RWPE2 (cell line): ENCODE measurements at regions not wholly inside any gene's neighbourhood (a gene's known extent, or its start where the extent isn't known, plus 50 kb on each side); places are given as distances from the start of the nearest gene placed in this dataset.
A peak's percentile ranks its signal among the peaks of the same experiment; 100 is the strongest.

Experiments used
- ATAC-seq: fragments of 200-7000 bp; cut with Tn5 transposase; 3 replicates; pipeline ENCODE4 v1.9.1; 2021; ENCODE audit warnings: low read depth
- DNase-seq: peaks from one replicate; pipeline ENCODE4 v3.0.0-alpha.2; 2020; ENCODE audit warnings: low spot score
- H3K27ac ChIP-seq: fragments of 450-650 bp; 2 replicates; pipeline ENCODE4 v1.5.1; 2017; ENCODE audit warnings: mild to moderate bottlenecking; ENCODE audit not compliant: poor library complexity, severe bottlenecking
- H3K27me3 ChIP-seq: fragments of 250-450 bp; sonication (Bioruptor Pico); 2 replicates; pipeline ENCODE4 v1.5.1; 2021; ENCODE audit warnings: mild to moderate bottlenecking, moderate library complexity; ENCODE audit not compliant: insufficient read depth, poor library complexity, severe bottlenecking
- H3K36me3 ChIP-seq: fragments of 250-450 bp; sonication (Bioruptor Pico); 2 replicates; pipeline ENCODE4 v1.5.1; 2020; ENCODE audit warnings: low read depth, mild to moderate bottlenecking, moderate library complexity
- H3K4me1 ChIP-seq: fragments of 250-450 bp; sonication (Bioruptor Pico); 2 replicates; pipeline ENCODE4 v1.5.1; 2021; ENCODE audit warnings: mild to moderate bottlenecking, moderate library complexity; ENCODE audit not compliant: insufficient read depth, poor library complexity, severe bottlenecking
- H3K4me3 ChIP-seq: fragments of 250-450 bp; sonication (Bioruptor Pico); 2 replicates; pipeline ENCODE4 v1.5.1; 2021; ENCODE audit warnings: mild to moderate bottlenecking, moderate library complexity; ENCODE audit not compliant: severe bottlenecking
- H3K9me3 ChIP-seq: fragments of 250-450 bp; sonication (Bioruptor Pico); 2 replicates; pipeline ENCODE4 v1.5.1; 2021; ENCODE audit warnings: mild to moderate bottlenecking, moderate library complexity; ENCODE audit not compliant: severe bottlenecking
- TF ChIP-seq, protein P1 (sequence below): fragments of 450-650 bp; IDR thresholded peaks from one replicate; pipeline ENCODE4 v1.5.1; 2017; ENCODE audit warnings: mild to moderate bottlenecking, moderate library complexity; ENCODE audit not compliant: poor library complexity, severe bottlenecking

DNA sequence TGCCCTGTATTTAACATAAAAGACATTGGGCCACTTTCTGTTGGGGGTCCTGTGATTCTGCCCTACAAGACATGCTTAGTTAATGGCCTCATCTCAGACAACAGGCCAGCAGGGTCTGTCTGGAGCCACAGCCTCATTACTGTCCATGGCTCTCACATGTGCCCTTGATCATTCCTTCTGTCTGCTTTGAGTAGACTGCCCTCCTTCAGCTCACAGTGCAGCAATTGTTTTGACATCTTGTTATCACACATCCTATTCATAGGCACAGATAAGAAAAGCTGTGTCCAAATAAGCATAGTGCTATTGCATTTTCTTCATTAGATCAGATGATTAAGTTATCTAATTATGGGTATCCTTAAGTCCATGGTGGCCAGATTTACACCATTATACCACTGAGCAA lies 127.9 kb downstream of the KCTD12 start:
- Histone ChIP-seq H3K4me1 (peaks cover 4% of the 10 kb centered on the region), H3K27ac (no peak overlapping the region), H3K27me3 (no peaks in the 10 kb centered on the region), H3K9me3 (no peaks in the 10 kb centered on the region), H3K36me3 (no peaks in the 10 kb centered on the region), H3K4me3 (no peak overlapping the region)
- DNase-seq (no peak), ATAC-seq (no peak)
- TF ChIP-seq, protein P1, sequence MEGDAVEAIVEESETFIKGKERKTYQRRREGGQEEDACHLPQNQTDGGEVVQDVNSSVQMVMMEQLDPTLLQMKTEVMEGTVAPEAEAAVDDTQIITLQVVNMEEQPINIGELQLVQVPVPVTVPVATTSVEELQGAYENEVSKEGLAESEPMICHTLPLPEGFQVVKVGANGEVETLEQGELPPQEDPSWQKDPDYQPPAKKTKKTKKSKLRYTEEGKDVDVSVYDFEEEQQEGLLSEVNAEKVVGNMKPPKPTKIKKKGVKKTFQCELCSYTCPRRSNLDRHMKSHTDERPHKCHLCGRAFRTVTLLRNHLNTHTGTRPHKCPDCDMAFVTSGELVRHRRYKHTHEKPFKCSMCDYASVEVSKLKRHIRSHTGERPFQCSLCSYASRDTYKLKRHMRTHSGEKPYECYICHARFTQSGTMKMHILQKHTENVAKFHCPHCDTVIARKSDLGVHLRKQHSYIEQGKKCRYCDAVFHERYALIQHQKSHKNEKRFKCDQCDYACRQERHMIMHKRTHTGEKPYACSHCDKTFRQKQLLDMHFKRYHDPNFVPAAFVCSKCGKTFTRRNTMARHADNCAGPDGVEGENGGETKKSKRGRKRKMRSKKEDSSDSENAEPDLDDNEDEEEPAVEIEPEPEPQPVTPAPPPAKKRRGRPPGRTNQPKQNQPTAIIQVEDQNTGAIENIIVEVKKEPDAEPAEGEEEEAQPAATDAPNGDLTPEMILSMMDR: no peak

DNA sequence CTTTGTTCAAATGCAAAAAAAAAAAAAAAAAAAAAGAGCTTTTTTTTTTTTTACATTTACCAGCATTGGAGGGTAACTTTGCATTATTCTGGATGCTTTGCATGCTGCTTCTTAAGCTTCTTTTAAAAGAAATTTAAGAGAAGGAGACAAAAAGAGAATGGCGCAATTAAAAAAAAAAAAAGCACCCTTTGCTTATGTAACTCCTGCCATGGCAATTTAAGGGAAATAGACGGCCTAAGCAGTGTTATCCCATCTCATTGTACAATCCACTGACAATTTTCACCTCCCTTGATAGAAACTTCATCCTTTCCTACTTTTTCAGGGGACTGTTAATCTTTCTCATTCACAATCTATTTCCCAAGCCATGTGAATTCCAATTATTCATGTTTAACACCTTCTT lies 129.8 kb downstream of the KCTD12 start:
- DNase-seq (no peak), ATAC-seq (no peak)
- Histone ChIP-seq H3K27ac (no peak overlapping the region), H3K36me3 (no peaks in the 10 kb centered on the region), H3K27me3 (no peaks in the 10 kb centered on the region), H3K9me3 (no peaks in the 10 kb centered on the region), H3K4me1 (peaks cover 4% of the 10 kb centered on the region), H3K4me3 (no peak overlapping the region)
- TF ChIP-seq, protein P1: no peak

DNA sequence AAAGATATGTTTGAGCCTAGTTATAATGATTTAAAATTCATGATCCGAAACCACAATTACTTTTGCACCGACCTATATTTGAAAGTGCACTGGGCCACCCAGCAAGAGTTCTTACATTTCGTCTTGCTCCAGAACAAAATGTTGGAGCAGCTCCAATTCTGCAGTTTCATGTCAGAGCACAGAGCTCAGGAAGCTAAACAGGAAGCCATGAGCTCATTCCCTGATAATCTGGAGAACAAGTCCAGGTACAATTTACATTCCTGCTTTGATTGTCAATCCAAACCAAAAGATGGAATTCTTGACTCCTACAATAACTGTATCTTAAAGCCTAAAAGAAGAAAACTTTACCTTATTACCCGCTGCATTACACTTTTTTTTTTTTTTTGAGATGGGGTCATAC lies 131.8 kb downstream of the KCTD12 start:
- Histone ChIP-seq H3K4me1 (peaks cover 4% of the 10 kb centered on the region), H3K4me3 (no peak overlapping the region), H3K9me3 (no peaks in the 10 kb centered on the region), H3K27ac (no peak overlapping the region), H3K36me3 (no peaks in the 10 kb centered on the region), H3K27me3 (no peaks in the 10 kb centered on the region)
- ATAC-seq (peak; percentile 44; the same call in 1 of the 3 replicates), DNase-seq (no peak)
- TF ChIP-seq, protein P1: no peak

DNA sequence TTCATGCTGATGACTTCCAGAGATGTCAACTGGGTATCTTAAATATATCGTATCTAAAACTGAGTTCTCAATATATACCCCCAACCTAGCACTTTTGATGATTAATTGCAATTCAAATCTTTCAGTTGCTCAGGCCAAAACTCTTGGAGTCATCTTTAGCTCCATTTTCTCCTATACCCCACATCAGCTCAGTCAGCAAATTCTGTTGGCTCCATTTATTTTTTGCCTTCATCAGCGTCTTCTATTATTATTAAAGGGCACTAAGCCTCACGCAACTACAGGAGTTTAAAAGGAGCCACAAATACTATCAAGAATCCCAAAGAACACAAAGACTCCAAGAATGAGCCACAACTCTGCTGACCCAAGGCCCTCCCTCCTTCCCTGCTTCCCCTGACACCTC lies 134.9 kb downstream of the KCTD12 start:
- TF ChIP-seq, protein P1: no peak
- Histone ChIP-seq H3K27ac (no peak overlapping the region), H3K4me3 (no peak overlapping the region), H3K36me3 (no peaks in the 10 kb centered on the region), H3K27me3 (no peaks in the 10 kb centered on the region), H3K4me1 (peaks cover 4% of the 10 kb centered on the region), H3K9me3 (no peaks in the 10 kb centered on the region)
- ATAC-seq: no peak
- no peak for DNase-seq

DNA sequence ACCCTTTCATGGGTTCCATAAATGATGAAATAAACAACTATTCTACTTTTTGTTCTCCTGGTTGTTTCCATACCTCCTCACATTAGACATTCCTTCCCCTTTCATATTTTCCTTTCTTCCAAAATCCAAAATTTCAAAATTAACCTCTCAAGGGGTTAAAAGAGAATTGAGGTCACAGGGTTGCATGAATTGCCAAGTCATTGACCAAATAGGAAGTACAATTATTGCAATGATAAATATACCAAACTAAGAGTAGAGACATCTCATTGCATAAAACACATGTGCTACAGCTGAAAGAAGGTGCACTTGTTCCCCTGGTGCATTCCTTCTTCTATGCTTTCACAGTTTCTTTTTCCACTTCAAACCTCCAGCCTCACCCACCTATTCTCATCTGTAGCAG lies 136.1 kb downstream of the KCTD12 start:
- Histone ChIP-seq H3K27ac (no peak overlapping the region), H3K36me3 (no peaks in the 10 kb centered on the region), H3K4me3 (no peak overlapping the region), H3K4me1 (peaks cover 4% of the 10 kb centered on the region), H3K9me3 (no peaks in the 10 kb centered on the region), H3K27me3 (no peaks in the 10 kb centered on the region)
- no peak for ATAC-seq
- no peak for DNase-seq
- TF ChIP-seq, protein P1: no peak
